HG03039 (cell line): ENCODE measurements at regions not wholly inside any gene's neighbourhood (a gene's known extent, or its start where the extent isn't known, plus 50 kb on each side); places are given as distances from the start of the nearest gene placed in this dataset.
"Not testable (repeated sequence)": the region's sequence is repeated elsewhere in the genome, so short reads cannot be mapped to it uniquely, and the experiment has no call there.

Experiments used
- ATAC-seq: cut with Tn5 transposase; IDR thresholded peaks from one replicate; pipeline ENCODE4 v1.9.1; 2021; ENCODE audit warnings: mild to moderate bottlenecking, moderate library complexity; ENCODE audit not compliant: unreplicated experiment

GRCh38 chr3:177646749-177647148 is 449.5 kb upstream of the TBL1XR1 start:
- no peak for ATAC-seq

- ATAC-seq, result no peak
Measured at GRCh38 chr3:177647341-177647740, 450.1 kb upstream of the TBL1XR1 start.

GRCh38 chr3:177647876-177648275 is 450.6 kb upstream of the TBL1XR1 start:
- no peak for ATAC-seq

GRCh38 chr3:177652556-177653291 is 455.4 kb upstream of the TBL1XR1 start:
- no peak for ATAC-seq

GRCh38 chr3:177657243-177657642 is 460.0 kb upstream of the TBL1XR1 start:
- ATAC-seq, result no peak

GRCh38 chr3:177658354-177658753 is 461.1 kb upstream of the TBL1XR1 start:
- no peak for ATAC-seq

- not testable (repeated sequence) for ATAC-seq
Measured at GRCh38 chr3:177664380-177665103, 467.3 kb upstream of the TBL1XR1 start.

- ATAC-seq, result no peak
Measured at GRCh38 chr3:177665122-177665808, 468.0 kb upstream of the TBL1XR1 start.

GRCh38 chr3:177672252-177672911 is 475.1 kb upstream of the TBL1XR1 start:
- ATAC-seq, result no peak

- ATAC-seq, result no peak
Measured at GRCh38 chr3:177673112-177673914, 476.0 kb upstream of the TBL1XR1 start.

GRCh38 chr3:177674186-177674585 is 476.9 kb upstream of the TBL1XR1 start:
- no peak for ATAC-seq

GRCh38 chr3:177676148-177676547 is 478.9 kb upstream of the TBL1XR1 start:
- no peak for ATAC-seq

- no peak for ATAC-seq
Measured at GRCh38 chr3:177676947-177677587, 479.8 kb upstream of the TBL1XR1 start.

- no peak for ATAC-seq
Measured at GRCh38 chr3:177679568-177680471, 482.5 kb upstream of the TBL1XR1 start.

- no peak for ATAC-seq
Measured at GRCh38 chr3:177680472-177680821, 483.2 kb upstream of the TBL1XR1 start.

GRCh38 chr3:177681156-177681555 is 483.9 kb upstream of the TBL1XR1 start:
- no peak for ATAC-seq

GRCh38 chr3:177681852-177682251 is 484.6 kb upstream of the TBL1XR1 start:
- no peak for ATAC-seq

GRCh38 chr3:177683586-177683985 is 486.3 kb upstream of the TBL1XR1 start:
- no peak for ATAC-seq

GRCh38 chr3:177686671-177687070 is 489.4 kb upstream of the TBL1XR1 start:
- no peak for ATAC-seq
